ENCODE measurements at regions not wholly inside any gene's neighbourhood (a gene's known extent, or its start where the extent isn't known, plus 50 kb on each side); places are given as distances from the start of the nearest gene placed in this dataset.
A peak's percentile ranks its signal among the peaks of the same experiment; 100 is the strongest.

DNA sequence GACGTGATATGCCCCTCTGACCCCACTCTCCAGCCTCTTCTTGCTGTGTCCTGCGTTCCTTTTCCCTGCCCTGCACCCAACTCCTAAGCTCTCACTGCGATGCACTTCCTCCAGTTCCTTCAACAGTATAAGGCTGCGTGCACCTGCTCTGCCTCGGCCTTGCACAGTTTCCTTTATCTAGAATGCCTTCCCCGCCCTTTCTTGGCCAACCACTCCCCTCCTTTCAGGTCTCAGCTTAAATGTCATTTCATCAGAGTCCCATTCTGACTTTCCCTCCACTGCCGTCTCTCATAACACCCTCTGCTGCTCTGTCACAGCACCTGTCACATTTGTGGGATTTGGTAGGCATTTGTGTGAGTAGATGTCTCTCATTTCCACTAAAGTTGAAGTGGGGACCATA lies 58.4 kb upstream of the NEIL3 start:
- no peak for DNase-seq

DNA sequence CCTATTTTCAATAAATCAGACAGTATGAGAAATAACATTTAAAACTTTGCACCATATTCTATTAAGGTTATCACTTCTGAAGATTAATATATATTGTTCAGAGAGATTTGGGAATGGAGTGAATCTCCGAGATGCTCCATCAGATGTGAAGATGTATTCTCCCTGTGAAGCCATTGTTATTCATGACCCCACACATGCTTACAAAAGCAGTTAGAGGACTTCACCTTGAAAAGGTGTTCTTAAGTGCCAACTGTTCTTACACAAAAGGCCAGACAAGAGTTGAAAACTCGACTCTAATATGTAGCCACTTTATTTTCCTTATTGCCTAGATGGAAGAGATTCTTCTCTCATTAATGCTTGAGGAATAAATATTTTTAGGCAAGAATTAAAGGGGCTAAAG lies 54.3 kb upstream of the NEIL3 start:
- no peak for DNase-seq

DNA sequence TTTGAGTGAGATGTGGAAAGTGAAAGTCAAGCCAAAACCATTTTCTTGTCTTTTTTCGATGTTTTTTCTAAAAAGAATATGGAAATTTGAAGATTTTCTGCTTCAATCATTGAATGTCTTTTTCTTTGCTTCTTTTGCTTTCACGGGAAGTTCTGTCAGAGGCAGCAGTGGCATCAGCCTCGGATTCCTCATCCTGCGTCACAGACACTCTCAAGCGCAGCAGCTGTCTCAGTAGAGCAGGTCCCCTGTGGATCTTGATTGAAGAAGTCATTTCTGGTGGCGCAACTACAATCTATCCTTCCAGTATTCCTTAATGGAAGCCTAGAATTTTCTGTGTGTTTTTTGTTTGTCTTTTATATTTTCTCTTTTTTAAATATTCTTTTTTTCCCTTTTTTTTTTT lies 52.7 kb upstream of the NEIL3 start:
- DNase-seq: no peak

DNA sequence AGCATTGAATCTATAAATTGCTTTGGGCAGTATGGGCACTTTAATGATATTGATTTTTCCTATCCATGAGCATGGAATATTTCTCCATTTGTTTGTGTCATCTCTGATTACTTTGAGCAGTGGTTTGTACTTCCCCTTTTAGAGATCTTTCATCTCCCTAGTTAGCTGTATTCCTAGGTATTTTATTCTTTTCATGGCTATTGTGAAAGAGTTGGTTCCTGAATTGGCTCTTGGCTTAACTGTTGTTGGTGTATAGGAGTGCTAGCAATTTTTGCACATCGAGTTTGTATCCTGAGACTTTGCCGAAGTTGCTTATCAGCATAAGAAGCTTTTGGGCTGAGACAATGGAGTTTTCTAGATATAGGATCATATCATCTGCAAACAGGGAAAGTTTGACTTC lies 50.2 kb upstream of the NEIL3 start:
- DNase-seq: peak; percentile 91

All from MV-4-11 (cell line).